HL-60 (cell line): ENCODE measurements at regions not wholly inside any gene's neighbourhood (a gene's known extent, or its start where the extent isn't known, plus 50 kb on each side); places are given as distances from the start of the nearest gene placed in this dataset.

Source experiments
- DNase-seq, 2 experiments: peaks; one replicate each; pipeline ENCODE4 v3.0.0-alpha.2; 2010 to 2020; ENCODE audit warnings: low read depth in 1 of 2, low spot score in 1 of 2
- H3K27ac ChIP-seq: fragments of 250-450 bp; sonication (Bioruptor Pico); replicated peaks from 2 replicates; pipeline ENCODE4 v1.5.1; 2020; ENCODE audit warnings: mild to moderate bottlenecking, moderate library complexity
- H3K27me3 ChIP-seq: fragments of 250-450 bp; sonication (Bioruptor Pico); 2 replicates; pipeline ENCODE4 v1.5.1; 2021; ENCODE audit warnings: mild to moderate bottlenecking, moderate library complexity; ENCODE audit not compliant: insufficient read depth, poor library complexity, severe bottlenecking
- H3K4me3 ChIP-seq: replicated peaks from 2 replicates; pipeline ENCODE4 v1.5.1; 2011; ENCODE audit warnings: mild to moderate bottlenecking, control low read depth, low read length; ENCODE audit not compliant: insufficient read depth
- CTCF ChIP-seq: IDR thresholded peaks from one replicate; pipeline ENCODE4 v1.5.1; 2011; ENCODE audit warnings: low read length, control low read depth, inconsistent platforms; ENCODE audit not compliant: insufficient read depth
- GABPA ChIP-seq: IDR thresholded peaks from 2 replicates; pipeline ENCODE4 v1.6.1; 2012; ENCODE audit warnings: low read depth
- POLR2AphosphoS5 ChIP-seq: IDR thresholded peaks from 2 replicates; pipeline ENCODE4 v1.6.1; 2012; ENCODE audit warnings: low read depth
- REST ChIP-seq: IDR thresholded peaks from 2 replicates; pipeline ENCODE4 v1.6.1; 2012; ENCODE audit warnings: low read depth; ENCODE audit not compliant: insufficient replicate concordance
- SPI1 ChIP-seq: IDR thresholded peaks from 2 replicates; pipeline ENCODE4 v1.6.1; 2012; ENCODE audit warnings: low read depth, mild to moderate bottlenecking, borderline replicate concordance

- Histone ChIP-seq H3K27ac (no peak overlapping the region), H3K27me3 (no peaks in the 10 kb centered on the region), H3K4me3 (no peak overlapping the region)
- DNase-seq = no peak
- TF ChIP-seq CTCF (no peak), POLR2AphosphoS5 (no peak), GABPA (no peak), SPI1 (no peak), REST (no peak)
Measured at GRCh38 chr20:59462249-59462648, 142.1 kb upstream of the PHACTR3 start.

GRCh38 chr20:59463541-59463940 is 140.8 kb upstream of the PHACTR3 start:
- TF ChIP-seq CTCF (no peak), POLR2AphosphoS5 (no peak), REST (no peak), GABPA (no peak), SPI1 (no peak)
- Histone ChIP-seq H3K27me3 (no peaks in the 10 kb centered on the region), H3K4me3 (no peak overlapping the region), H3K27ac (no peak overlapping the region)
- no peak for DNase-seq

GRCh38 chr20:59466107-59466815 is 138.1 kb upstream of the PHACTR3 start:
- Histone ChIP-seq H3K27ac (no peak overlapping the region), H3K27me3 (no peaks in the 10 kb centered on the region), H3K4me3 (no peak overlapping the region)
- TF ChIP-seq REST (no peak), POLR2AphosphoS5 (no peak), CTCF (no peak), GABPA (no peak), SPI1 (no peak)
- DNase-seq = no peak
